Fibroblast of mammary gland (primary cell): ENCODE measurements at regions not wholly inside any gene's neighbourhood (a gene's known extent, or its start where the extent isn't known, plus 50 kb on each side); places are given as distances from the start of the nearest gene placed in this dataset.

ENCODE experiments used
- DNase-seq: peaks from one replicate; pipeline ENCODE4 v3.0.0-alpha.2; 2010; ENCODE audit warnings: low read depth
- H3K4me3 ChIP-seq: 2 replicates; pipeline ENCODE4 v1.5.1; 2011; ENCODE audit warnings: low read depth, mild to moderate bottlenecking, low read length, moderate library complexity; ENCODE audit not compliant: control insufficient read depth
- TF ChIP-seq, protein P1 (sequence below): conservative IDR thresholded peaks from 2 replicates; pipeline ENCODE4 v1.5.1; 2011; ENCODE audit warnings: low read depth, low read length, inconsistent platforms; ENCODE audit not compliant: control insufficient read depth, insufficient read depth

DNA sequence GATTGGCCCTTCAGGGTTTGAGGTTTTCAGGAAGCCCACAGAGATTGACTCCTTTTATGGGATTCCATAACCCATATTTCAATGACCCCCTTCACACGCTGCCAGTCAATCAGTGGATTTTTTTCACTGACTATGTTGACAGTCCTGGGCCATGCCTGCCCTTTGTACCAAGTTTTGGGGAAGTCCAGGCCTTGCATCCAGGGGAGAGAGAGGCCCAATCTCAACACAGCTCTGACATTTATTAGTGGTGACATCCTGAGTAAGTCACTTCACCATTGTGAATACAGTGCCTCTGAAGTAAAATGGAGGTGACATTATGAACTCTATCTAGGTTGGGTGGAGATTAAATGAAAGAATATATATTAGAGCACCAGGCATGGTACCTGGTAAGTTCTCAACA, 181.1 kb downstream of the NUFIP1 start:
- no peak for DNase-seq
- TF ChIP-seq, protein P1, sequence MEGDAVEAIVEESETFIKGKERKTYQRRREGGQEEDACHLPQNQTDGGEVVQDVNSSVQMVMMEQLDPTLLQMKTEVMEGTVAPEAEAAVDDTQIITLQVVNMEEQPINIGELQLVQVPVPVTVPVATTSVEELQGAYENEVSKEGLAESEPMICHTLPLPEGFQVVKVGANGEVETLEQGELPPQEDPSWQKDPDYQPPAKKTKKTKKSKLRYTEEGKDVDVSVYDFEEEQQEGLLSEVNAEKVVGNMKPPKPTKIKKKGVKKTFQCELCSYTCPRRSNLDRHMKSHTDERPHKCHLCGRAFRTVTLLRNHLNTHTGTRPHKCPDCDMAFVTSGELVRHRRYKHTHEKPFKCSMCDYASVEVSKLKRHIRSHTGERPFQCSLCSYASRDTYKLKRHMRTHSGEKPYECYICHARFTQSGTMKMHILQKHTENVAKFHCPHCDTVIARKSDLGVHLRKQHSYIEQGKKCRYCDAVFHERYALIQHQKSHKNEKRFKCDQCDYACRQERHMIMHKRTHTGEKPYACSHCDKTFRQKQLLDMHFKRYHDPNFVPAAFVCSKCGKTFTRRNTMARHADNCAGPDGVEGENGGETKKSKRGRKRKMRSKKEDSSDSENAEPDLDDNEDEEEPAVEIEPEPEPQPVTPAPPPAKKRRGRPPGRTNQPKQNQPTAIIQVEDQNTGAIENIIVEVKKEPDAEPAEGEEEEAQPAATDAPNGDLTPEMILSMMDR: no peak
- H3K4me3 ChIP-seq: no peak overlapping the region

DNA sequence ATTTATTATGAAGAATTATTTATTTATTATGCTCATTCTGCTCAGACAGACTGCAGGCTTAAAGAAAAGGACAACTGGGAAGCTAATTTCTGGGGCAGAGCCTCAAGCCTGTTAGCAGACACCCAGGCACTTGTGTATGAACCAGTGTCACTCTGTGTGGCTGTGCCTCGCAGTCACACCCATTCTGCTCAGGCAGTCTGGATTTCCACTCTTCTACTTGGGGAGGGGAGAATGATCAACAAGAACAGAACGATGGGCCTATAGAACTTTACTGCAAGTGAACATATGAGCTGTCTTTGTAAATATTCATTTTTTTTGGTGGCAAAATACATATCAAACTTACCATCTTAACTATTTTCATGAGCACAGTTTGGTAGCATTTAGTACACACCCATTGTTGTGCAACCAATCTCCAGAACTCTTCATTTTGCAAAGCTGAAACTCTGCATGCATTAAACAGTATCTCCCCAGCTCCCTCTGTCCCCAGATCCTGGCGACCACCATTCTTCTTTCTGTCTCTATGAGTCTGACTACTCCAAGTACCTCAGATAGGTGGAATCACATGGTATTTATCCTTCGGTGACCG, 181.7 kb downstream of the NUFIP1 start:
- no peak overlapping the region for H3K4me3 ChIP-seq
- no peak for DNase-seq
- TF ChIP-seq, protein P1: no peak

DNA sequence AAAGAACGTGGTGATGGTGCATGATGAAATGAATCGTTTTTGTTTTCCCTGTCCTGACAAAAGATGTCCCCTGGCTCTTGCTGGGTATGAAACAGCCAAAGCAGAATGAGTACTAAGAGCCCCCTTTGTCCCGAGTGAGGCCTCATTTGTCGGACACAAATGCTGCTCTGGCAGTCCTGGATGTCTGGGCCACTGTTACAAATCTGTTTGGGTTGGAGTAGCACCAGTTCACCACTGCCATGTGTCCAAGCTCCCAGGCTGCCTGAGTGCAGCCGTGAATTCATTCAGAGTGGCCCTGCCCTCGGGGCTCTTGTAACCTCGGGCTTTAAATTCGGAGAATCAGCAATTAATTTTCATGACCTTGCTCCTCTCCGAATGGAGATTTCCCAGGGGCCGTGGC, 182.4 kb downstream of the NUFIP1 start:
- TF ChIP-seq, protein P1: no peak
- no peak for DNase-seq
- H3K4me3 ChIP-seq: no peak overlapping the region

DNA sequence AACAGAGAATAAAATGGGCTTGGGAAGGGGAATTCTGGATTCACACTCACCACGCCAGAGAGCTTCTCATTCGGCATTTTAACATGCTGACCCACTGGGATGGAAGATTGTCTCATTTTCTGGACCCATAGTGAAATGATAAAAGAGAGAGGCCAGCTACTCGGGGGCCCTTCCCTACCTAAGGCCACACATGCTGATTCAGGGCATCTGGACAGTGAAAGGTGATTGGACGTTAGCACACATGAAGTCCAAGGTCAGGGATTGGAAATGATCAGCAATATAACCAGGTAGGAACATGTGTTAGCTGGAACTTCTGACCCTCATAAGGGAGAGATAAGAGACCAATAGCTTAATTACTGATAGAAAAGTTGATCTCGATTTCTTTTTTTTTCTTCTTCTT, 183.7 kb downstream of the NUFIP1 start:
- no peak for DNase-seq
- no peak overlapping the region for H3K4me3 ChIP-seq
- TF ChIP-seq, protein P1: no peak

DNA sequence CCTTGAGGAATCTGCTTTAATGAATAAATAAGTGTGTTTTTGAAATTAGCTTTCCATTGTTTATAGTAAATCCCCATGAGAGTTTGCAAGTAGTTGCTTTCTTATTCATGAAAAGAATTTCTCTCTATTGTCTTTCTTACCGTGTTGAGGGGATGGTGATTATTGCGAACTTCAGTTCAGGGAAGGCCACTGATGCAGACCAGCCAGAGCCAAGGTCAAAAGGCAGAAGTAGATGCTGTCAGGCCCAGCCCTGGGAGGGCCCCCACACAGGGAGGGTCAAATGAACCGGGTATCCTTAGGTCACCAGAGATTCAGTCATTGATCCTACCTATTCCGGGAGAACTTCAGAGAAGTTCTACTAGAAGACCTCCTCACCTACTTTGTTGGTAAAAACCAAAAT, 185.9 kb downstream of the NUFIP1 start:
- TF ChIP-seq, protein P1: no peak
- H3K4me3 ChIP-seq: no peak overlapping the region
- DNase-seq: no peak

DNA sequence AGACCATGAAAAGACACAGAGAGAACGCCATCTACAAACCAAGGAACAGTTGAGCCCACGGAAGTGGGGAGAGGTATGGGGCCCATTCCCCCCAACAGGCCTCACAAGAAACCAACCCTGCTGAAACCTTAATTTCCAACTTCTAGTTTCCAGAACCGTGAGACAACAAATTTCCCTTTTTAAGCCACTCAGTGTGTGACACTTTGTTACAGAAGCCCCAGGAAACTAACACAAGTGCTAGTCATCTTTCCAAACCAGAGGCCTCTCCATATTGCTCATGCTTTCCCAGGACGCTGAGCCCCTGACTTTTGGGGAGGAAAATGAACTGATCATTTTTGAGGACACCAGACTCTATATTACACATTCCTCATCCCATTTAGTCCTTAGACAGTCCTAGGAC, 186.8 kb downstream of the NUFIP1 start:
- no peak overlapping the region for H3K4me3 ChIP-seq
- DNase-seq: no peak
- TF ChIP-seq, protein P1: no peak

DNA sequence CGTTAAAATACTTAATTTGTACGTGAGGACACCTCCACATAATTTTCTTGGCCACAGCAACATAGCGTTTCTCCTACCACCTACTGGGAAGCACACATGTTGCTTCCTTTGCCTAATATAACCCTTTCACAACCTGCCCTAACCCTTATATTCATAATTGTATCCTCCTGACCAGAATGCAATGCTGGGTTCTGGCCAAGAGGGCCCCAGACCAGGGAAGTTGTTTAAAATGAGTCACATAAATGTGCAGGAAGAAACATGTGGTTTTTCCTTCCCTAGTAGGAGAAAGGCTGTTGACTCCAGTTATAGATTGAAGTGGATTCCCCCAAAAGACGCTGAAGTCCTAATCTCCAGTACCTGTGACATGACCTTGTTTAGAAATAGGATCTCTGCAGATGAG, 187.3 kb downstream of the NUFIP1 start:
- TF ChIP-seq, protein P1: no peak
- peak; percentile 90 for DNase-seq
- no peak overlapping the region for H3K4me3 ChIP-seq
